Ascending aorta (tissue), 2 donors: ENCODE measurements at regions not wholly inside any gene's neighbourhood (a gene's known extent, or its start where the extent isn't known, plus 50 kb on each side); places are given as distances from the start of the nearest gene placed in this dataset.

Experiments
- DNase-seq, 2 donors: peaks; one replicate each; pipeline ENCODE4 v3.0.0-alpha.2; 2019; ENCODE audit warnings: low spot score in 2 of 2
- H3K27ac ChIP-seq, 2 donors: fragments of 200-600 bp; sonication (generic); one replicate each; pipeline ENCODE4 v1.5.1; 2016 to 2017; ENCODE audit warnings: mild to moderate bottlenecking in 1 of 2
- H3K27me3 ChIP-seq: fragments of 200-600 bp; sonication (generic); one replicate; pipeline ENCODE4 v1.5.1; 2017
- H3K36me3 ChIP-seq, 2 donors: fragments of 200-600 bp; sonication (generic); one replicate each; pipeline ENCODE4 v1.5.1; 2016
- H3K4me1 ChIP-seq, 2 donors: fragments of 200-600 bp; sonication (generic); one replicate each; pipeline ENCODE4 v1.5.1; 2016 to 2017; ENCODE audit warnings: mild to moderate bottlenecking in 1 of 2
- H3K4me3 ChIP-seq, 2 donors: fragments of 200-600 bp; sonication (generic); one replicate each; pipeline ENCODE4 v1.5.1; 2016 to 2017; ENCODE audit warnings: mild to moderate bottlenecking in 1 of 2
- H3K9me3 ChIP-seq, 2 donors: fragments of 200-600 bp; sonication (generic); one replicate each; pipeline ENCODE4 v1.5.1; 2016
- CTCF ChIP-seq, 3 experiments: fragments of 200-600 bp in 2 of 3; fragments of 450-650 bp in 1 of 3; sonication (generic) in 2 of 3; IDR thresholded peaks; one replicate each; pipeline ENCODE4 v1.5.1; 2016 to 2019; ENCODE audit warnings: antibody characterized with exemption in 3 of 3, mild to moderate bottlenecking in 1 of 3, moderate library complexity in 1 of 3
- intact Hi-C: fragments of 100-400 bp; cut with DNase I; formaldehyde crosslinking; loops from one replicate; pipeline ENCODE4 v1.15.1; 2023

DNA sequence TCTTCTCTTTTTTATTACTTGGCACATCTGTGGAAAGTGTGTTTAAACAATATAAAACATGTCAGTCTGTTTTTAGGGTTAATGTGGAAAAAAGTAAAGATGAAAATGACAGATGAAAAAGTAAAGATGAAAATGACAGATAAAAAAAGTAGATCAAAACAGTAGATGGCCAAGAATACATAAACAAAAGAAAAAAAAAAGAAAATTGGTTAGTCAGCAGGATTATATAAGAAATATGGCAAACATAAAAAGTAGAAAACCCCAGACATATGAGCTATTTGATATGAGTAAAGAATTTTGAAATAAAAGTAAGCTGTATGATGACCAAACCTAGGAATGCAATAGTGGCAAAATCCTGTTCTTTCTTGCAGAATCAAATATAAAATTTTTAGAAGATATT, 365.7 kb upstream of the AKR1E2 start:
- intact Hi-C loops: no loop called here
- Histone ChIP-seq H3K27ac (no peak overlapping the region), H3K9me3 (no peaks in the 10 kb centered on the region), H3K36me3 (no peaks in the 10 kb centered on the region), H3K4me3 (no peak overlapping the region), H3K4me1 (no peaks in the 10 kb centered on the region), H3K27me3 (no peaks in the 10 kb centered on the region)
- DNase-seq: no peak
- TF ChIP-seq CTCF (IDR thresholded peaks at IDR 0.05): no peak

DNA sequence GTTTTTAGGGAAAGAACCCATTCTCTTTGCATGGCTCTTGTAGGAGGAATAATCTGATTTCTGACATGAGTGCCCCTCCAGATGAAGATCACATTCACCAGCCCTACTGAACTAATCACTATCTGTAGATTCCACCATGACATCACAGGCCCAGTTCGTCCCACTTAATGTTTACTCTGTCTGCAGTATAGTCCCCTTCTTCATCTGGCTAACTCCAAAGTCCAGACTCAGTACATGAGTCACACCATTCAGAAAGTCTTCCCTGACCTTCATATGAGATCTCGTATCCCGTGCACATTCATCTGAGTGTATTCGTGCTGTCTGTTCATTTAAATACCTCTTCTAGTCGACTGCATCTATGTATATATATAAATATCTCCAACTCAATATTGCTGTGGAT, 366.5 kb upstream of the AKR1E2 start:
- DNase-seq: no peak
- Histone ChIP-seq H3K4me1 (no peaks in the 10 kb centered on the region), H3K27ac (no peak overlapping the region), H3K4me3 (no peak overlapping the region), H3K9me3 (no peaks in the 10 kb centered on the region), H3K36me3 (no peaks in the 10 kb centered on the region), H3K27me3 (no peaks in the 10 kb centered on the region)
- intact Hi-C loops: no loop called here
- TF ChIP-seq CTCF (IDR thresholded peaks at IDR 0.05): no peak

DNA sequence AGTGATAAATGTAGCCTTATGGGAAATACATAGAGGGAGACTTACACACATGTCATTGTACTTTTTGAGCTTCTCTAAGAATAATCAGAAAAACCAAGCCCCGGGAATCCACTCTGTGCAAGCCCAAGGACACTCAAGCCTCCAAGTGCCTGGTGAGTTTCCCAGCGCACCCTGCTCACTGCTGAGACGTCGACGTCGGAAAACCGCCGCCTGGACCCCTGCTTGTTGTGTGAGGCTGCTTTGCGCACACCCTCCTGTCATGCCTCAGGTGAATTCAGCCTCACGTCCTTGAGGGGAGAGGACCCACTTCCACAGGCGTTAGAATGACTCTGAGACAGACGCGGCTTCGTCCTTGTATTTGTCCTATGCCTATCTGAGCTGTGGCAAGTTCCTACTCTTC, 368.4 kb upstream of the AKR1E2 start:
- H3K36me3 ChIP-seq: no peaks in the 10 kb centered on the region
- intact Hi-C loops: no loop called here

GRCh38 chr10:4456776-4457175, 369.2 kb upstream of the AKR1E2 start:
- H3K4me3 ChIP-seq: no peak overlapping the region
- H3K27me3 ChIP-seq: no peaks in the 10 kb centered on the region
- H3K36me3 ChIP-seq: no peaks in the 10 kb centered on the region
- intact Hi-C loops: no loop called here
- H3K4me1 ChIP-seq: no peaks in the 10 kb centered on the region
- H3K27ac ChIP-seq: no peak overlapping the region
- H3K9me3 ChIP-seq: no peaks in the 10 kb centered on the region
- TF ChIP-seq CTCF (IDR thresholded peaks at IDR 0.05): no peak
- DNase-seq: no peak

More for the DNA sequence above, 368.4 kb upstream of the AKR1E2 start:
- no peak overlapping the region for H3K27ac ChIP-seq
- no peak for DNase-seq
- H3K9me3 ChIP-seq: no peaks in the 10 kb centered on the region
- H3K4me3 ChIP-seq: no peak overlapping the region
- H3K4me1 ChIP-seq: no peaks in the 10 kb centered on the region
- no peak for TF ChIP-seq CTCF (IDR thresholded peaks at IDR 0.05)
- no peaks in the 10 kb centered on the region for H3K27me3 ChIP-seq

GRCh38 chr10:4456279-4456678, 369.7 kb upstream of the AKR1E2 start:
- intact Hi-C loops: no loop called here
- H3K27ac ChIP-seq: no peak overlapping the region
- H3K4me3 ChIP-seq: no peak overlapping the region
- no peak for DNase-seq
- no peaks in the 10 kb centered on the region for H3K4me1 ChIP-seq
- no peaks in the 10 kb centered on the region for H3K27me3 ChIP-seq
- no peaks in the 10 kb centered on the region for H3K36me3 ChIP-seq
- H3K9me3 ChIP-seq: no peaks in the 10 kb centered on the region
- no peak for TF ChIP-seq CTCF (IDR thresholded peaks at IDR 0.05)

- intact Hi-C loops: no loop called here
- Histone ChIP-seq H3K27me3 (no peaks in the 10 kb centered on the region), H3K36me3 (no peaks in the 10 kb centered on the region)
Measured at GRCh38 chr10:4453950-4454349, 372.1 kb upstream of the AKR1E2 start.

More at GRCh38 chr10:4453950-4454349, 372.1 kb upstream of the AKR1E2 start:
- TF ChIP-seq CTCF (IDR thresholded peaks at IDR 0.05): no peak
- H3K9me3 ChIP-seq: no peaks in the 10 kb centered on the region
- H3K4me3 ChIP-seq: no peak overlapping the region
- no peaks in the 10 kb centered on the region for H3K4me1 ChIP-seq
- no peak for DNase-seq
- no peak overlapping the region for H3K27ac ChIP-seq
